ENCODE measurements at regions not wholly inside any gene's neighbourhood (a gene's known extent, or its start where the extent isn't known, plus 50 kb on each side); places are given as distances from the start of the nearest gene placed in this dataset.

GRCh38 chr1:34621916-34622315, 132.9 kb upstream of the GJB5 start:
- DNase-seq, result no peak
- no peak for ATAC-seq
- intact Hi-C loops (cut with DNase I, micrococcal nuclease), result no loop called here

DNA sequence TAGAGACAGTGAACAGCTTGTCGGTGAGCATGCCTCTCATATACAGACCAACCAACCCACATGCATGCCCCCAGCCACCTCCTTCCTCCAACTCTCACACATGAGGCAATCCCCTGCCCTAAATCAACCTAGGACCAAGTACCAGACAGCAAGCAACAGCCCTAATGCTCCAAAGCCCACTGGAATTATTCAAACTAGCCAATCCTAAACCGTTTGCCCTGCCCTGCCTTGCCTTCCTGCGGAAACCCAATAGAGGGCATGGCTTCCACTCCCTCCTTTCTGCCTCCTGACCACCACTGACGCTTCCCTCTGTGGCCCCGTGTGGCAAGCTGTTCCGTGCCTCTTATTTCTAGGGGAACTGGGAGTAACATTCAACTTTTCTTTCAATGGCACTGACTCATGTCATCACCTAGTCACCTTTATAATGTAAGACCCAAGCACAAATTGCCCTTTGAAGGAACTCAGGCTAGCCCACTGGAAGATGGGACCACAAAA, 129.3 kb upstream of the GJB5 start:
- ATAC-seq, result no peak
- no peak for DNase-seq

DNA sequence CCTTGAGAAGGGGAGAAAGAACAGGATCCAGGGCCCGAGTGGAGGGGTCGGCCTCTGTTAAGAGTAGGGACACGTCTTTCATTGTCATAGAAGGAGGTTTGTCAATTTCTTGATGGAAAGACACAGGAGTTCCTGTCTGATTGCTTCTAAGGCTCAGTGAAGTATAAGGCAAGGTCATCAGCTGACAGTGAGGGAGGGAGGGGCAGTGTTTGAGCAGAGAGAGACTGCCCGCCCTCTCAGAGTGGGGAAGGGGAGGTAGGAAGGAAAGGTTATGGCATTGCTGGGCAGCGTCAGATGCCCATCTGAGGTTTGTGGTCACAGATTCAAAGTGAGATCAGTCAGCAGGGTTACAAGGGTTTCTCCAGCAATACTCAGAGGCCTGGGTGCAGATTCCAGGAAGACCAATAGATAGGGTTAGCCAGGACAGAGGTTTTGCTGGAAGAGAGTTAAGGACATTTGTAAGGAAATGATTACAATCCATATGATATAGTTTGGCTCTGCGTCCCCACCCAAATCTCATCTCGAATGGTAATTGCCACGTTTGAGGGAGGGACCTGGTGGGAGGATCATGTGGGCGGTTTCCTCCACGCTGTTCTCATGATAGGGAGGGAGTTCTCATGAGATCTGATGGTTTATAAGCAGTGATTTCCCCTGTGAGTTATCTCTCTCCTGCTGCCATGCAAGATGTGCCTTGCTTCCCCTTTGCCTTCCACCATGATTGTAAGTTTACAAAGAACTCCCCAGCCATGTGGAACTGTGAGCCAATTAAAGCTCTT, 127.2 kb upstream of the GJB5 start:
- intact Hi-C loops (cut with DNase I, micrococcal nuclease), result no loop called here
- DNase-seq (no peak), ATAC-seq (peak; percentile 45)

More for the DNA sequence above, 129.3 kb upstream of the GJB5 start:
- intact Hi-C loops (cut with DNase I, micrococcal nuclease), result no loop called here

- ATAC-seq (no peak), DNase-seq (no peak)
- intact Hi-C loops (cut with DNase I, micrococcal nuclease), result no loop called here
Measured at GRCh38 chr1:34631126-34631525, 123.7 kb upstream of the GJB5 start.

DNA sequence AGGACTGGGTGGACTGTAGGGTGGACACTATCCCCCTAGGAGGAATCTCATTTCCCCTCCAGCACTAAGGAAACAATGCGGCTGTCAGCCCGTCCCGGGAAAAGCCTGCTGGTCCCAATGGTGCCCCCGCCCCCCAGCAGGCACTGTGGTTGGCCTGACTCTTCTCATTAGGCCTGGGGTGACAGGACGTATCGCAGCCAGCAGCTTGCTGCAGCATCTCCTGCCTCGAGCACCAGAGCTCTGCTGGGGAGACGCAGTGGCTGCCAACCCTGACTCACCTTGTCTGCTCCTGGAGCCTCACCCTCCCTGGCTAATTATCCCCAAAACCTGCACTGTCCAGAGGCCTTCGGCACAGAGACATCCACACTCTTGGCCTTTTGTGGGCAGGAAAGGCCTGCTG, 115.1 kb upstream of the GJB5 start:
- ATAC-seq (no peak), DNase-seq (no peak)
- intact Hi-C loops (cut with DNase I, micrococcal nuclease), result no loop called here

DNA sequence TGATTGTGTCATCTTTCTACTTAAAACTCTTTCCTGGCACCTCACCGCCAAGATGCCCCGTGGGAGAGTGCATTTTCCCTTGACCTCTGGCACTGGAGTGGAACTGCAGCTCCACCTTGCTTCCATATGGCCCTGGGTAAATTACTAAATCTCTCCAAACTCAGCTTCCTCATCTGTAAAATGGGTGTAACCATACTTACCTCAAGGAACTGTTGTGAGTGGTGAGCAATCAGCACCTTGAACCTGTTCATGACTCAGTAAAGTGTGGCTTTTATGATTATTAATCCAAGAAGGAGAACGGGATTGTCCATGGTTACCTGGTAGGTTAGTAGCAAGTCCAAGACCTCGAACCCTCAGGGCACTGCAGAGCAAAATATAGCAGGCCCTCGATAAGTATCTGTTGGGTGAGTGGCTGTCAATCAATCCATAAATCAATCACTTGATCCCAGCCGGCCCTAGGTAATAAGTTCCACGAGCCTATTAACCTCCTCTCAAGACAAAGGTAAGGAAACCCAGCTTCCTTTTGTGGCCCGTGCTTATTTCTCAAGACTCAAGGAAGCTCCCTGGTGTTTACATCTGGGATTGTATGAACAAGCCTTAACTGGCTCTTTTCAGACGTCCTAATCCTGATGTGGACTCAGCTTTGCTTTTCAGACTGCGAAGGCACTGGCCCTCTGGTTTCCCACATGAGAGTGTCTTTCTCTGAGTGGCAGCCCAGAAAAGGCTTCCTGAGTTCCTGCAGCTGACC, 114.0 kb upstream of the GJB5 start:
- DNase-seq, result no peak
- intact Hi-C loops (cut with DNase I, micrococcal nuclease), result no loop called here
- peak; percentile 80 for ATAC-seq

- no peak for ATAC-seq
- intact Hi-C loops (cut with DNase I, micrococcal nuclease), result no loop called here
- no peak for DNase-seq
Measured at GRCh38 chr1:34642679-34643078, 112.2 kb upstream of the GJB5 start.

GRCh38 chr1:34645109-34645688, 109.6 kb upstream of the GJB5 start:
- DNase-seq (no peak), ATAC-seq (no peak)
- intact Hi-C loops (cut with DNase I, micrococcal nuclease), result no loop called here

GRCh38 chr1:34645919-34646318, 108.9 kb upstream of the GJB5 start:
- ATAC-seq (no peak), DNase-seq (no peak)
- intact Hi-C loops (cut with DNase I, micrococcal nuclease), result loop anchor here in 1 of 2 donors (1.0 kb wide), 1 partner anchor 11 kb away; no protein-coding TSS in a partner anchor

- ATAC-seq, result no peak
- intact Hi-C loops (cut with DNase I, micrococcal nuclease), result no loop called here
- no peak for DNase-seq
Measured at GRCh38 chr1:34648501-34648900, 106.3 kb upstream of the GJB5 start.

DNA sequence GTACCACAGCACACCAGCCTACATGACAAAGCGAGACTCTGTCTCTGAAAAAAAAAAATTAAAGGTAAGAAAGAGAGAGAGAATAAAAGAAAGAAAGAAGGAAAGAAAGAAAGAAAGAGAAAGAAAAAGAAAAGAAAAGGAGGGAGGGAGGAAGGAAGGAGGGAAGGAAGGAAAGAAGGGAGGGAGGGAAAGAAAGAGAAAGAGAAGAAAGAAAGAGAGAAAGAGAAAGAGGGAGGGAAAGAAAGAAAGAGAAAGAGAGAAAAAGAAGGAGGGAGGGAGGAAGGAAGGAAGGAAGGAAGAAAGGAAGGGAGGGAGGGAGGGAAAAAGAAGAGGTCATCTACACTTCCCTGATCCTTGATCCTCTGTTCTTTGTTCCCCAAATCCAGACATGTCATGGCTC, 104.8 kb upstream of the GJB5 start:
- no peak for DNase-seq
- intact Hi-C loops (cut with DNase I, micrococcal nuclease), result no loop called here
- no peak for ATAC-seq

GRCh38 chr1:34650800-34651199, 104.0 kb upstream of the GJB5 start:
- no peak for ATAC-seq
- DNase-seq, result no peak
- intact Hi-C loops (cut with DNase I, micrococcal nuclease), result no loop called here

GRCh38 chr1:34653110-34653509, 101.7 kb upstream of the GJB5 start:
- no peak for DNase-seq
- intact Hi-C loops (cut with DNase I, micrococcal nuclease), result no loop called here
- ATAC-seq, result no peak

DNA sequence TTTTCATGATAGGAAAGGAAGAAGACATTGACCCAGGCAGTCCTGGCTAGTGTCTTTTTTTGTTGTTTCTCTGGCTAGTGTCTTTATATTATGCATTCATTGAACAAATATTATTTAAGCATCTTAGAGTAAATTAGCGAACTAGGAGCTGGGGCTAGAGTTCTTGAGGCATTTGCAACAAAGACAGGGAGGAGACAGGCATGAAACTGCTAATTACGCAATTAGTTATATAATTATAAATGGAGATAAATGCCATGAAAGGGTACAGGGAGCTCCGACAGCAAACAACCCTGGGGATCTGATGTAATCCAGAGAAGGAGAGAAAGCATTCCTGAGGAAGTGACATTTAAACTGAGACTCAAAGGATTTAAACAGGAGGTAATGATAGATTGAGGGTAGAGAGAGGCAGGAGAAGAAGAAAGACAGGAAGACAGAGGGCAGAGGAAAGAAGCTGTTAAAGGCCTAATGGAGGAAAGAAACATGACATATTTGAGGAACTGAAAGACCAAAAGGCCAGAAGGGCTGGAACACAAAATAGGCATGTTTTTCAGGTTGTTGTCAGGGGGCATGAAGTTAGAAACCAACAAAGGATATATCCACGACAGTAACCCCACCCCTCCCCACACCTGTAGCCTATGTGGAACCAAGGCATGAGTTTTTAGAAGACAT, 99.5 kb upstream of the GJB5 start:
- ATAC-seq, result no peak
- intact Hi-C loops (cut with DNase I, micrococcal nuclease), result no loop called here
- no peak for DNase-seq

DNA sequence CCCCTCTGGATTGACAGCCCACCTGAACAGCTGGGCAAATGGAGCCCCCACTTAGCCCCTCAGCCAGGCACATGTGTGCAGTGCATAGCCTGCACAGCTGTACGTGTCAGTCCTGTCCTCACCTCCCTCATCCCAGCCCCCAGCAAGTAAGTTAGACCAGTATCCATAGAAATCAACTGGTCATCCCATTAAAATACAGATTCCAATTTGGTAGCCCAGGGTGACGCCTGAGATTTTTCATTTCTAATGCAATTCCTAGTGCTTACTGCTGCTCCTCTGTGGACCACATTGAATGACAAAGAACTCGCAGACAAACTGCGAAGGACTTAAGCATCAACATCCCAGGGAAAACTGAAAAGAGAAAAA, 99.0 kb upstream of the GJB5 start:
- intact Hi-C loops (cut with DNase I, micrococcal nuclease), result no loop called here
- no peak for ATAC-seq
- DNase-seq, result no peak

- no peak for ATAC-seq
- intact Hi-C loops (cut with DNase I, micrococcal nuclease), result no loop called here
- DNase-seq, result no peak
Measured at GRCh38 chr1:34656299-34656698, 98.5 kb upstream of the GJB5 start.

DNA sequence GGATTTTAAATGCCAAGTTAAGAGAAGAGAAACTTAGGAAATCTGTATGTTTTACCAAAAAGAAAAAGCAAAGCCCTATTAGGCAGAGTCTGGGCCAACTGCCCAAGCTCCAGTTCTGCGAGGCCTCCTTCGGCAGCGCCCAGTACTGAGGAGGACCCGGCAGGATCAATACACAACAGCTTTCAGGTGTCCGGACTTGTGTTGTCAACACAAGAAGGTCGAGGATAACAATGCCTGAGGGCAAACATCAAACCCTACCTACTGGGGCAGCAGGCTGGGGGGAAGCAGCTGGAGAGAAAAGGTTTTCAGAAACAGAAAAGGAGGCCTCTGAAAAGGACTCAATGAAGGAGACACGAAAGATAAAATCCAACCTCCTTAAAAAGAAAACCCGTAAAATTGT, 98.1 kb upstream of the GJB5 start:
- no peak for ATAC-seq
- no peak for DNase-seq
- intact Hi-C loops (cut with DNase I, micrococcal nuclease), result no loop called here

DNA sequence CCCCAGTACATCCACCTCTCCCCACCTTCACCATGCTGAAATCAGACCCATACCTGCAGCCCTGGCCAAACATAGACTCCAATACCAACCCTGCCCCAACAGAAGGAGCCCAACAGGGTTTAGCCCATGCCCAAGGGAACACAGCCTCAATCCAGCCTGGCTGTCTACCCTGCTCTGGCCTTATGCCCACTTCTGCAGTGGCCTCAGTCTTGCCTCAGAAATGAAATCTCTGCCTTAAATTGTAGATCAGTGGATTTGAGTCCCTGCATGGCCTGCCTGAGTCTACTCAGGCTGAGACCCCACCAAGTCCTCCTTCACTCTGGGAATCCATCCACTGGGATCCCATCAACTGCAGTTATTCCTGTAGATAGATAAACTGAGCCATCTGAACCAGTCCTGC, 97.6 kb upstream of the GJB5 start:
- no peak for DNase-seq
- intact Hi-C loops (cut with DNase I, micrococcal nuclease), result no loop called here
- ATAC-seq, result no peak

DNA sequence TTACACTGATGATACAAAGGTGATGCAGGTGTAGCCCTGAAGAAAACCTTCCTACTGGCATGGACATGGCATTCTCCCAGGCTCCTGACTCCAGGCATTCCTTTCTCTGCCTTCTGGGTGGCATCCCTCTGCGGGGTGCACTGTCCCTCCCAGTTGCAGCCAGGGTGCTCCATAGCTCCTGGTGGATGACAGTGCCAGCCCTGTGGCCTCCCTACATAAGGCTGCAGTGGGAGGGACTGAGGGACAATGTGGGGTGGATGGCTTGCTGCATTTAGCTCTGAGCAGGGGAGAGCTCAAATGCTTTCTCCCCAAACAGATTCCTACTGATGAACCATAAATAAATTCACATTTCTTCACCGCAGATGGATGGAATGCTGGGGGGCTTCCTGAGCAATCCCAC, 97.0 kb upstream of the GJB5 start:
- intact Hi-C loops (cut with DNase I, micrococcal nuclease), result no loop called here
- DNase-seq (no peak), ATAC-seq (no peak)

DNA sequence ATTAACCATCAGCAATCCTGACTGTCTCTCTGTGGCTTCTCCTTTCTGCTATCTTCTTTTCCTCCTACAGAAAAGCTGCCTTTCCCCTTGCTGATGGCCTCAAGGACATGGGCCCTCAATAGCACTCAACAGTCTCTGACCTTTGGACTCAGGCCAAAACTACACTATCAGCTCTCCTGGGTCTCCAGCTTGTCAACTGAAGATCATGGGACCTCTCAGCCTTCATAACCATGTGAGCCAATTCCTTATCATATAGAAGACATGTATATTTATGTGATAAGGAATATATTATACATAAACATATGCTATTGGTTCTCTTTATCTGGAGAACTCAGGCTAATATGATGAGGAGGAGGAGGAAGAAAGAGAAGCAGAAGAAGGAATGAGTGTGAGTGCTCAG, 91.8 kb upstream of the GJB5 start:
- DNase-seq (no peak), ATAC-seq (no peak)
- intact Hi-C loops (cut with DNase I, micrococcal nuclease), result no loop called here
